Upper lobe of left lung (tissue), 4 donors: ENCODE measurements at regions not wholly inside any gene's neighbourhood (a gene's known extent, or its start where the extent isn't known, plus 50 kb on each side); places are given as distances from the start of the nearest gene placed in this dataset.

Experiments
- EP300 ChIP-seq, 4 donors: sonication (generic); formaldehyde crosslinking; IDR thresholded peaks; one replicate each; pipeline ENCODE4 v1.5.1; 2017; ENCODE audit warnings: antibody characterized with exemption in 4 of 4, control low read depth in 2 of 4
- POLR2AphosphoS5 ChIP-seq, 2 donors: sonication (generic); formaldehyde crosslinking; IDR thresholded peaks; one replicate each; pipeline ENCODE4 v1.5.1; 2017; ENCODE audit warnings: antibody characterized with exemption in 2 of 2
- TF ChIP-seq, protein P1 (sequence below), 6 experiments: fragments of 450-650 bp in 4 of 6; fragments of 200-600 bp in 2 of 6; sonication (generic) in 2 of 6; IDR thresholded peaks; one replicate each; pipeline ENCODE4 v1.5.1; 2016 to 2019; ENCODE audit warnings: antibody characterized with exemption in 6 of 6

DNA sequence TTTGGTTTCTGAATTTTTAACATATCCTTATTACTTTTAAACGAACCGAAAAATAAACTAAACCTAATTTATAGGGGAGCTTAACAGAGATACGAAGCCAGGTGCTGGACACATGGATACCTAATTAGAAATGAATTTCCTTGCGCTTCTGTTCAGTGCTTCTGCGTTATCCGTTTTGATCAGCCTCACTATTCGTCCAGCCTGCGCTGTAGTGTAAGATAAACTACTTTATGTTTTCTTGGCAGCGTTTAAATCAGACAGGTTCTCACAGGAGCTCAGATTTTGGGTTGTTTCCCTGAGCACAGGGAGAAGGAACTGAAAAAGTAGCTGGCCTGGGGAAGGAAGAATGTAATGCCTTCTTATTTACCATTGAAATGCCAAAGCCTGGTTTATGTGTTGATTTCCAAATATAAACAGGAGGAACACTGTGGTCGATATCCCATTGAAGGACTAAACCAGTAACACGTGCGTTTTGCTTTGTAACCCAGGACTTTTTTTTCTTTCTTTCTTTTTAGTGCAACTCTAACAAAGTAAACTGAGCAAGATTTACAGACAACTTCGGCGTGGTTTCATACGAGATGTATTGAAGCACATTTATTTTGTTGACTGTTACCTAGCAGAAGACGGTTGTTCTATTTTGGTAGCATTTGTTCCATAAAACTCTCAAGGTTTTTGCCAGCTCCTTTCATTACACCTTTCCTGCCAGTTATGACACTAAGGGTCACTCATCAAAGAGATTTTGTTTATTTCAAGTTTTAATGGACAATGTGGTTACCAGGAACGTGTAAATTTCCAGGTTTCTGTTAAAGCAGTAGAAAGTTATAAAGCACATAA is 214.8 kb upstream of the HEY2 start:
- TF ChIP-seq, protein P1, sequence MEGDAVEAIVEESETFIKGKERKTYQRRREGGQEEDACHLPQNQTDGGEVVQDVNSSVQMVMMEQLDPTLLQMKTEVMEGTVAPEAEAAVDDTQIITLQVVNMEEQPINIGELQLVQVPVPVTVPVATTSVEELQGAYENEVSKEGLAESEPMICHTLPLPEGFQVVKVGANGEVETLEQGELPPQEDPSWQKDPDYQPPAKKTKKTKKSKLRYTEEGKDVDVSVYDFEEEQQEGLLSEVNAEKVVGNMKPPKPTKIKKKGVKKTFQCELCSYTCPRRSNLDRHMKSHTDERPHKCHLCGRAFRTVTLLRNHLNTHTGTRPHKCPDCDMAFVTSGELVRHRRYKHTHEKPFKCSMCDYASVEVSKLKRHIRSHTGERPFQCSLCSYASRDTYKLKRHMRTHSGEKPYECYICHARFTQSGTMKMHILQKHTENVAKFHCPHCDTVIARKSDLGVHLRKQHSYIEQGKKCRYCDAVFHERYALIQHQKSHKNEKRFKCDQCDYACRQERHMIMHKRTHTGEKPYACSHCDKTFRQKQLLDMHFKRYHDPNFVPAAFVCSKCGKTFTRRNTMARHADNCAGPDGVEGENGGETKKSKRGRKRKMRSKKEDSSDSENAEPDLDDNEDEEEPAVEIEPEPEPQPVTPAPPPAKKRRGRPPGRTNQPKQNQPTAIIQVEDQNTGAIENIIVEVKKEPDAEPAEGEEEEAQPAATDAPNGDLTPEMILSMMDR (IDR thresholded peaks at IDR 0.05), result no peak
- TF ChIP-seq EP300 (IDR thresholded peaks at IDR 0.05), result no peak
- TF ChIP-seq POLR2AphosphoS5 (IDR thresholded peaks at IDR 0.05), result no peak
